Psoas muscle (tissue), 7 donors: ENCODE measurements at regions not wholly inside any gene's neighbourhood (a gene's known extent, or its start where the extent isn't known, plus 50 kb on each side); places are given as distances from the start of the nearest gene placed in this dataset.

Source experiments
- ATAC-seq, 4 donors: fragments of 200-7000 bp; cut with Tn5 transposase; one replicate each; pipeline ENCODE4 v1.9.1; 2020; ENCODE audit warnings: moderate library complexity in 3 of 4, mild to moderate bottlenecking in 2 of 4
- DNase-seq, 2 donors: peaks; one replicate each; pipeline ENCODE4 v3.0.0-alpha.2; 2020
- H3K27ac ChIP-seq: fragments of 200-600 bp; one replicate; pipeline ENCODE4 v1.8.0; 2022
- H3K27me3 ChIP-seq, 3 donors: fragments of 200-600 bp in 1 of 3; one replicate each; pipeline versions ENCODE4 v1.6.1 to v1.8.0; 2013 to 2022; ENCODE audit warnings: low read length in 2 of 3, mild to moderate bottlenecking in 2 of 3, moderate library complexity in 1 of 3; ENCODE audit not compliant: insufficient read depth in 3 of 3
- H3K36me3 ChIP-seq, 2 donors: fragments of 200-600 bp in 1 of 2; one replicate each; pipeline versions ENCODE4 v1.6.1 to v1.8.0; 2013 to 2022; ENCODE audit warnings: low read depth in 1 of 2, mild to moderate bottlenecking in 1 of 2, moderate library complexity in 1 of 2; ENCODE audit not compliant: insufficient read depth in 1 of 2
- H3K4me1 ChIP-seq: fragments of 200-600 bp; one replicate; pipeline ENCODE4 v1.8.0; 2022
- H3K4me3 ChIP-seq: fragments of 200-600 bp; one replicate; pipeline ENCODE4 v1.8.0; 2022; ENCODE audit warnings: mild to moderate bottlenecking
- H3K9me3 ChIP-seq: fragments of 200-600 bp; one replicate; pipeline ENCODE4 v1.8.0; 2022
- CTCF ChIP-seq: fragments of 200-600 bp; IDR thresholded peaks from one replicate; pipeline ENCODE4 v1.8.0; 2022; ENCODE audit warnings: antibody characterized with exemption
- WGBS, 3 donors: extraction: QIAGEN DNeasy Blood & Tissue Kit; methylation state at CpG; one replicate each; pipeline versions ENCODE4 v1.1.6 to v1.1.7; 2013; 5-methylcytosine and 5-hydroxymethylcytosine counted together
- intact Hi-C, 2 donors: fragments of 100-400 bp; cut with DNase I; formaldehyde crosslinking; loops; one replicate each; pipeline versions ENCODE4 v1.11.0 to v1.14.2; 2022
- donor health status: healthy with polysubstance abuse.
- donor health status: DM: no; HTN: no; CAD: no; lungs with moderate emphysema.
- donor health status: Bipolar disorder and iron deficiency.
- donor health status: healthy.
- donor health status: DM: yes; HTN: yes; CAD: no.
- donor health status: DM: no; HTN: no; CAD: no.
- donor health status: DM: yes; HTN: yes; CAD: no.

GRCh38 chr1:81410941-81411340 lies 389.8 kb upstream of the ADGRL2 start:
- H3K27ac ChIP-seq, result no peak overlapping the region
- WGBS, 3 donors, result 49 to 51% (median 50%) methylated on average over 3 of the region's 3 CpGs

GRCh38 chr1:81410351-81410750 lies 390.4 kb upstream of the ADGRL2 start:
- Histone ChIP-seq H3K27ac (no peak overlapping the region), H3K4me1 (no peaks in the 10 kb centered on the region), H3K27me3 (no peaks in the 10 kb centered on the region), H3K36me3 (no peaks in the 10 kb centered on the region), H3K9me3 (no peaks in the 10 kb centered on the region), H3K4me3 (no peak overlapping the region)
- intact Hi-C loops, result no loop called here
- ATAC-seq, result no peak
- no peak for TF ChIP-seq CTCF
- WGBS, 3 donors, result 38 to 64% (median 39%) methylated on average over 1 of the region's 1 CpG
- no peak for DNase-seq

More at GRCh38 chr1:81410941-81411340, 389.8 kb upstream of the ADGRL2 start:
- intact Hi-C loops, result no loop called here
- Histone ChIP-seq H3K4me3 (no peak overlapping the region), H3K9me3 (no peaks in the 10 kb centered on the region), H3K27me3 (no peaks in the 10 kb centered on the region), H3K4me1 (no peaks in the 10 kb centered on the region), H3K36me3 (no peaks in the 10 kb centered on the region)
- TF ChIP-seq CTCF, result no peak
- ATAC-seq, result no peak
- no peak for DNase-seq

GRCh38 chr1:81409780-81410274 lies 390.9 kb upstream of the ADGRL2 start:
- DNase-seq, result no peak
- H3K9me3 ChIP-seq, result no peaks in the 10 kb centered on the region
- H3K27me3 ChIP-seq, result no peaks in the 10 kb centered on the region
- no peak overlapping the region for H3K4me3 ChIP-seq
- WGBS, 3 donors, result 51 to 62% (median 60%) methylated on average over 3 of the region's 3 CpGs
- no peaks in the 10 kb centered on the region for H3K36me3 ChIP-seq
- intact Hi-C loops, result no loop called here
- TF ChIP-seq CTCF, result no peak
- no peak overlapping the region for H3K27ac ChIP-seq
- no peak for ATAC-seq
- no peaks in the 10 kb centered on the region for H3K4me1 ChIP-seq

GRCh38 chr1:81409262-81409661 lies 391.5 kb upstream of the ADGRL2 start:
- no peak overlapping the region for H3K4me3 ChIP-seq
- no peak for TF ChIP-seq CTCF
- H3K27ac ChIP-seq, result no peak overlapping the region
- ATAC-seq (no peak), DNase-seq (no peak)
- no peaks in the 10 kb centered on the region for H3K27me3 ChIP-seq
- intact Hi-C loops, result no loop called here
- no peaks in the 10 kb centered on the region for H3K36me3 ChIP-seq
- no peaks in the 10 kb centered on the region for H3K9me3 ChIP-seq
- no peaks in the 10 kb centered on the region for H3K4me1 ChIP-seq

- no peaks in the 10 kb centered on the region for H3K9me3 ChIP-seq
- no peaks in the 10 kb centered on the region for H3K4me1 ChIP-seq
- TF ChIP-seq CTCF, result no peak
- intact Hi-C loops, result no loop called here
- WGBS, 3 donors, result 70 to 86% (median 79%) methylated on average over 6 of the region's 6 CpGs
- no peak overlapping the region for H3K27ac ChIP-seq
- no peak overlapping the region for H3K4me3 ChIP-seq
- no peaks in the 10 kb centered on the region for H3K36me3 ChIP-seq
- no peaks in the 10 kb centered on the region for H3K27me3 ChIP-seq
- DNase-seq (no peak), ATAC-seq (no peak)
Observed at GRCh38 chr1:81408419-81408818, 392.3 kb upstream of the ADGRL2 start.
